Neural crest cell (in vitro differentiated cells): ENCODE measurements at regions not wholly inside any gene's neighbourhood (a gene's known extent, or its start where the extent isn't known, plus 50 kb on each side); places are given as distances from the start of the nearest gene placed in this dataset.
A peak's percentile ranks its signal among the peaks of the same experiment; 100 is the strongest.

Experiments
- DNase-seq: peaks from one replicate; pipeline ENCODE4 v3.0.0; 2021; ENCODE audit warnings: low read depth, mixed read lengths, low spot score
- H3K27ac Mint-ChIP-seq: one replicate; pipeline ENCODE4 v1.8.0; 2021; ENCODE audit warnings: mild to moderate bottlenecking, mixed read lengths; ENCODE audit not compliant: unreplicated experiment
- H3K27me3 Mint-ChIP-seq: 2 replicates; pipeline ENCODE4 v1.8.0; 2021; ENCODE audit warnings: low read depth, mild to moderate bottlenecking, mixed read lengths
- H3K36me3 Mint-ChIP-seq: 2 replicates; pipeline ENCODE4 v1.8.0; 2021; ENCODE audit warnings: low read depth, mild to moderate bottlenecking, mixed read lengths
- H3K4me1 Mint-ChIP-seq: 2 replicates; pipeline ENCODE4 v1.8.0; 2021; ENCODE audit warnings: mixed read lengths
- H3K4me3 Mint-ChIP-seq: one replicate; pipeline ENCODE4 v1.8.0; 2021; ENCODE audit warnings: mild to moderate bottlenecking, mixed read lengths
- H3K9me3 Mint-ChIP-seq: 2 replicates; pipeline ENCODE4 v1.8.0; 2021; ENCODE audit warnings: mixed read lengths
- TF ChIP-seq, protein P1 (sequence below): fragments of 200-600 bp; sonication (generic); conservative IDR thresholded peaks from 2 replicates; pipeline ENCODE4 v1.5.0; 2021; ENCODE audit warnings: antibody characterized with exemption, mild to moderate bottlenecking

DNA sequence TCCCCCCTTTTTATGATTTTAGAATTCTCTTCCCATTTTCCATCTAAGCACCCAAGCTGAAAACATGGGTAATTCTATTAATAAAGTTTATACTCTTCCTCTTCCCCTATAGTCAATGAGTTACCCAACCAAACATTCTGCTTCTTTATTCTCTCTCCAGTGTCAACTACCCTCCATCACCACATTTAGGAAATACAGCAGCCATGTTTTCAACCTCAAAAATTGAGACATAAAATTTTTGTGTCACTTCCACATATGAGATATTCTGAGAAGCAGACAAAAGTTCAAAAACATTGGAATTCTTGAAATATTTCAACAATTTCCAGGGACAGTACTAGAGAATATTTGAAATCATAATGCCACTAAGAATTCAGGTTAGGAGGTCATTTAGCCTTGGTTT, 64.8 kb upstream of the ATP1A1 start:
- Mint-ChIP-seq H3K4me1 (peaks cover 25% of the 10 kb centered on the region), H3K27me3 (no peaks in the 10 kb centered on the region), H3K4me3 (no peak overlapping the region), H3K27ac (no peak overlapping the region), H3K9me3 (no peaks in the 10 kb centered on the region), H3K36me3 (no peaks in the 10 kb centered on the region)
- TF ChIP-seq, protein P1, sequence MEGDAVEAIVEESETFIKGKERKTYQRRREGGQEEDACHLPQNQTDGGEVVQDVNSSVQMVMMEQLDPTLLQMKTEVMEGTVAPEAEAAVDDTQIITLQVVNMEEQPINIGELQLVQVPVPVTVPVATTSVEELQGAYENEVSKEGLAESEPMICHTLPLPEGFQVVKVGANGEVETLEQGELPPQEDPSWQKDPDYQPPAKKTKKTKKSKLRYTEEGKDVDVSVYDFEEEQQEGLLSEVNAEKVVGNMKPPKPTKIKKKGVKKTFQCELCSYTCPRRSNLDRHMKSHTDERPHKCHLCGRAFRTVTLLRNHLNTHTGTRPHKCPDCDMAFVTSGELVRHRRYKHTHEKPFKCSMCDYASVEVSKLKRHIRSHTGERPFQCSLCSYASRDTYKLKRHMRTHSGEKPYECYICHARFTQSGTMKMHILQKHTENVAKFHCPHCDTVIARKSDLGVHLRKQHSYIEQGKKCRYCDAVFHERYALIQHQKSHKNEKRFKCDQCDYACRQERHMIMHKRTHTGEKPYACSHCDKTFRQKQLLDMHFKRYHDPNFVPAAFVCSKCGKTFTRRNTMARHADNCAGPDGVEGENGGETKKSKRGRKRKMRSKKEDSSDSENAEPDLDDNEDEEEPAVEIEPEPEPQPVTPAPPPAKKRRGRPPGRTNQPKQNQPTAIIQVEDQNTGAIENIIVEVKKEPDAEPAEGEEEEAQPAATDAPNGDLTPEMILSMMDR: no peak
- DNase-seq: no peak

DNA sequence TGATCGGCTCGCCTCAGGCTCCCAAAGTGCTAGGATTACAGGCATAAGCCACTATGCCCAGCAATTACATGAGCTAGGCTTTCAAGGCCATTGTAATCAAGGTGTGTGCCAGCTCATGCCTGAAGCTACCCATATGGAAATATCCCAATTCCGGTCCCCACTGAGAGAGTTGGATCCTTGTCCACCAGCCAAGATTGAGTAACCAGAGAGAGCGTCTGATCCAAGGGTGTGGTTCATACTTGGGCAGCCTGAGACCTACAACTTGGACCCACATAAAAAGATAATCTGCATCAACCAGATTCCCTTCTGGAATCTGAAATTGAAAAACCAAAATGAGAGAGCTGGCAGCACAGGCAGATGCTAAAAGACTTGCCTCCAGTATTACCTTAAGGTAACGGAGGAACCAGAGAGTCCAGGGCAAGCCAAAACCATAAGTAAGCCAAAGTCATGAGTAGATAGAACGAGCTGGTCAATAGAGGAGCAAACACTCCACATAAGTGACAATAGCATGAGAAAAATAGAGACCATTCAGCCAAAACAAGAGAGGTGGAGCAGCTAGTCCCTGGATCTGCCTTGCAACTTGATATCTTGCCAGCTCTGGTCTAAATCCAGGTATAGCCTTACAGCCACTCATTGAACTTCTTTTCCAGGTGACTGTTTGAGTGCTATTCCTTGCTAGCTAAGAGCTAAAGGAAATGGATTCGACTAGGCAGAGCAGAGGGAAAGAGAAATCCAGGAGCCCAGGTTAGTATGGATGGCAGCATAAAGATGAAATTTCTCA, 63.8 kb upstream of the ATP1A1 start:
- no peaks in the 10 kb centered on the region for H3K9me3 Mint-ChIP-seq
- TF ChIP-seq, protein P1: no peak
- no peaks in the 10 kb centered on the region for H3K27me3 Mint-ChIP-seq
- H3K36me3 Mint-ChIP-seq: no peaks in the 10 kb centered on the region
- peaks cover 28% of the 10 kb centered on the region for H3K4me1 Mint-ChIP-seq
- no peak for DNase-seq
- no peak overlapping the region for H3K4me3 Mint-ChIP-seq
- H3K27ac Mint-ChIP-seq: no peak overlapping the region

DNA sequence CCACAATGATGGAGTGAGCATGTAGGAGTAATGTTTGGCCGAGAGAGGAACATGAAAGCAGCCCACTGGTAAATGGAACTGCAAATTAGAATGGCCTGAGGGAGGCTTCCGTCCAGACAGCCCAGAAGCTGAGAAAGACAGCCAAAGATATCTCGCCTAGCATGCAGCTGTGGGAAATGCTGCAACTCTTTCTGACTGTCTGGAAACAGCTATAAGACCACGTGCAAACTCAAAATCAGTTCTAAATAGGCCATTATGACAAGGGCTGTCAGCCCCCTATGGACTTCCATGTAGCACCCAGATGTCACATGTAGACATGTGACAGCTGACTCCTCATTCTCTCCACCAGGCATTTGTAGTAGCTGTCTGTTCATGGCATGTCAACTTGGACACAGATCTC, 62.9 kb upstream of the ATP1A1 start:
- Mint-ChIP-seq H3K4me1 (peaks cover 28% of the 10 kb centered on the region), H3K9me3 (no peaks in the 10 kb centered on the region), H3K27me3 (no peaks in the 10 kb centered on the region), H3K27ac (no peak overlapping the region), H3K4me3 (no peak overlapping the region), H3K36me3 (no peaks in the 10 kb centered on the region)
- TF ChIP-seq, protein P1: no peak
- no peak for DNase-seq

DNA sequence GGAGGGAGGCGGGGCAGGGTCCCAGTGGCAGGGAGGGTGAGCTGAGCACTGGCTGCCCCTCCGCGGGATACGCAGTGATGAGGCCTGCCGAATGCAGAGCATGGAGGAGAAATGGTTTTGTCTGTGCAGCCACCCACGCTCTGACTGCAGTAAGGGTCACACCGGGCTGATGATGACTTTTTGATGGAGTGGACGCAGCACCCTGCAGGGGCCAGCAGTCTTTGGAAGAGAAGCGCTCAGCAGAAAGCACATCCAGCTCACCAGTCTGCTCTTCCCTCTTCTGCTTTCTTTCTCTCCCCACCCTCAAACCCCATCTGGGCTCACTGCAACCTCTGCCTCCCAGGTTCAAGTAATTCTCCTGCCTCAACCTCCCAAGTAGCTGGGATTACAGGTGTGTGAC, 61.9 kb upstream of the ATP1A1 start:
- H3K4me1 Mint-ChIP-seq: peaks cover 28% of the 10 kb centered on the region
- no peak overlapping the region for H3K4me3 Mint-ChIP-seq
- DNase-seq: no peak
- no peaks in the 10 kb centered on the region for H3K27me3 Mint-ChIP-seq
- TF ChIP-seq, protein P1: no peak
- H3K9me3 Mint-ChIP-seq: no peaks in the 10 kb centered on the region
- H3K27ac Mint-ChIP-seq: no peak overlapping the region
- H3K36me3 Mint-ChIP-seq: no peaks in the 10 kb centered on the region

DNA sequence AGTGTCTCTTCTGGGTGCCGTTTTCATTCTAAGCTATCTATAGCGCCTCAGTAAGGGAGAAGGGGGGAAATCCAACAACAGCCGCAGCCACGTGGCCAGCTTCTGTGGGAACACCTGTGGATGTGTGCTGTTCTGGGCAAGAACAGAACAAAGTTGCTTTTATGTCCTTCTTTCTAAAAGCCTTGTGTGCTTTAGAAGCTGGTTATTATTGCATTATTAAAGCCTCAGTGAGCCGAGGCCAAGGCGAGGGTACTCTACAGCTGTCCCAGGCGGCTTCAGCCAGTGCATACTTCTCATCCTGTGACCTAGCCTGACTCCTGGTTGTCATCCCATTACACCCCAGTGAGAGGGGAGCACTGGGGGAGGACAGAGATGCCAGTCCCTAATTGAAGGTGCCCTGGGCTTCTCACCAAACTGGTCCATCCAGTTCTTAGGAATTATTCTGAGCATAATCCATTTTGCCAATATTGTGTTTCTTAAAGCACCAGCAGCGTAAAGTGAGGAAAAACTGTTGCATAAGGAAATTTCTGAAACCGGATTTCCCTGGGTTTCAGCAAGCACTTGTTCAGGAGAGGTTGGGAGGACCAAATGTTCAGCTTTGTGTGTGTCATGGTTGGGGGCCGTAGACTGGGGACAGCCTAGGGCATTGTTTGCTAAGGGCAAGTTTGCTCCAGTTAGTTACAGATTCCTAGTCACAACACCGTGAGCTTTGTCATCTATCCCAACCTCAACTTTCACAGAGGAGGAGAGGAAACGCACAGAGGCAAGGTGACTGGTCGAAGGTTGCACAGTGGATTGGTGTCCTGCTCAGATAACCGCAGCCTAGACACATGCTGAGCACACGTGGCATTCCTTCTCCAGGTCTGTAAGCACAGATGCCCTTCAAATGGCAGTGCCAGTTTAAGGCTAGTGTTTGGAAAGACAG, 61.0 kb upstream of the ATP1A1 start:
- Mint-ChIP-seq H3K27me3 (no peaks in the 10 kb centered on the region), H3K9me3 (no peaks in the 10 kb centered on the region), H3K4me1 (peaks cover 28% of the 10 kb centered on the region), H3K4me3 (no peak overlapping the region), H3K36me3 (no peaks in the 10 kb centered on the region), H3K27ac (peak overlapping the region; percentile 44)
- DNase-seq: no peak
- TF ChIP-seq, protein P1: no peak
